Keratinocyte (primary cell): ENCODE measurements at regions not wholly inside any gene's neighbourhood (a gene's known extent, or its start where the extent isn't known, plus 50 kb on each side); places are given as distances from the start of the nearest gene placed in this dataset.
A peak's percentile ranks its signal among the peaks of the same experiment; 100 is the strongest.

Experiments used
- DNase-seq: peaks from one replicate; pipeline ENCODE4 v3.0.0-alpha.2; 2011; ENCODE audit warnings: low read depth, missing footprints, low spot score
- FAIRE-seq: peaks from 2 replicates; lab custom pipeline; 2011; peaks lifted over from hg19 to GRCh38; lab: Jason Lieb, UNC
- H2AFZ ChIP-seq: 2 replicates; pipeline ENCODE4 v1.6.0; 2012; ENCODE audit warnings: low read length, control low read depth, inconsistent platforms; ENCODE audit not compliant: control insufficient read depth
- H3K27ac ChIP-seq: 2 replicates; pipeline ENCODE4 v1.5.1; 2011; ENCODE audit warnings: low read length; ENCODE audit not compliant: control insufficient read depth, insufficient read depth
- H3K27me3 ChIP-seq: 3 replicates; pipeline ENCODE4 v1.6.0; 2011; ENCODE audit warnings: low read length; ENCODE audit not compliant: control insufficient read depth, insufficient read depth; ENCODE audit errors: extremely low read depth
- H3K36me3 ChIP-seq, 2 experiments: 2 replicates in 1 of 2; 3 replicates in 1 of 2; pipeline ENCODE4 v1.5.1; 2011; ENCODE audit warnings: low read length in 2 of 2, mild to moderate bottlenecking in 1 of 2; ENCODE audit not compliant: control insufficient read depth in 2 of 2, insufficient read depth in 2 of 2; ENCODE audit errors: extremely low read depth in 1 of 2
- H3K4me1 ChIP-seq: 3 replicates; pipeline ENCODE4 v1.5.1; 2011; ENCODE audit warnings: low read length; ENCODE audit not compliant: control insufficient read depth, insufficient read depth; ENCODE audit errors: extremely low read depth
- H3K4me2 ChIP-seq: 3 replicates; pipeline ENCODE4 v1.6.0; 2011; ENCODE audit warnings: low read depth, low read length; ENCODE audit not compliant: control insufficient read depth, insufficient read depth; ENCODE audit errors: extremely low read depth
- H3K4me3 ChIP-seq, 3 experiments: fragments of 200-600 bp in 1 of 3; sonication (generic) in 1 of 3; 2 replicates in 2 of 3; 3 replicates in 1 of 3; pipeline ENCODE4 v1.5.1; 2011 to 2016; ENCODE audit warnings: low read length in 3 of 3, mild to moderate bottlenecking in 3 of 3, control low read depth in 2 of 3, inconsistent platforms in 1 of 3, low read depth in 1 of 3, mixed read lengths in 1 of 3, mixed run types in 1 of 3, moderate library complexity in 1 of 3; ENCODE audit not compliant: control insufficient read depth in 2 of 3, insufficient read depth in 2 of 3; ENCODE audit errors: extremely low read depth in 1 of 3
- H3K79me2 ChIP-seq: 2 replicates; pipeline ENCODE4 v1.6.0; 2012; ENCODE audit warnings: low read length; ENCODE audit not compliant: control insufficient read depth, insufficient read depth
- H3K9ac ChIP-seq: 3 replicates; pipeline ENCODE4 v1.6.0; 2011; ENCODE audit warnings: low read length; ENCODE audit not compliant: control insufficient read depth, insufficient read depth; ENCODE audit errors: extremely low read depth
- H3K9me1 ChIP-seq: 3 replicates; pipeline ENCODE4 v1.6.0; 2011; ENCODE audit warnings: low read length; ENCODE audit not compliant: control insufficient read depth, insufficient read depth; ENCODE audit errors: extremely low read depth
- H3K9me3 ChIP-seq: 2 replicates; pipeline ENCODE4 v1.5.1; 2012; ENCODE audit warnings: low read depth, low read length; ENCODE audit not compliant: control insufficient read depth
- H4K20me1 ChIP-seq: 3 replicates; pipeline ENCODE4 v1.6.0; 2011; ENCODE audit warnings: low read length; ENCODE audit not compliant: control insufficient read depth, insufficient read depth; ENCODE audit errors: extremely low read depth
- CTCF ChIP-seq, 3 experiments: IDR thresholded peaks in 1 of 3; conservative IDR thresholded peaks in 1 of 3; optimal IDR thresholded peaks in 1 of 3; 2 replicates in 2 of 3; 3 replicates in 1 of 3; pipeline versions ENCODE3 to v1.5.1; 2011; ENCODE audit warnings: low read length in 3 of 3, mild to moderate bottlenecking in 3 of 3, moderate library complexity in 2 of 3, control low read depth in 1 of 3, inconsistent platforms in 1 of 3; ENCODE audit not compliant: insufficient read depth in 2 of 3; ENCODE audit errors: extremely low read depth in 1 of 3
- EZH2 ChIP-seq: IDR thresholded peaks from one replicate; pipeline ENCODE4 v1.6.1; 2012; ENCODE audit warnings: inconsistent platforms, mild to moderate bottlenecking, low read length, moderate library complexity
- dilution Hi-C: fragments of 300-500 bp; cut with MboI; formaldehyde crosslinking; loops from one replicate; pipeline ENCODE4 v1.7.0; 2020; ENCODE audit warnings: low sequenced_read_pairs; ENCODE audit not compliant: extremely low pct_ligation_motif_present

GRCh38 chr6:55666037-55666436, 87.0 kb upstream of the HMGCLL1 start:
- TF ChIP-seq EZH2 = no peak
- TF ChIP-seq CTCF (optimal IDR thresholded peaks at IDR 0.05 in 1 of 3, IDR thresholded peaks at IDR 0.05 in 1 of 3, conservative IDR thresholded peaks at IDR 0.05 in 1 of 3; ENCODE audit: extremely low read depth in 1 of 3, insufficient read depth in 2 of 3, low read length in 3 of 3) = no peak
- no peak for FAIRE-seq
- H3K36me3 ChIP-seq = no peaks in the 10 kb centered on the region

DNA sequence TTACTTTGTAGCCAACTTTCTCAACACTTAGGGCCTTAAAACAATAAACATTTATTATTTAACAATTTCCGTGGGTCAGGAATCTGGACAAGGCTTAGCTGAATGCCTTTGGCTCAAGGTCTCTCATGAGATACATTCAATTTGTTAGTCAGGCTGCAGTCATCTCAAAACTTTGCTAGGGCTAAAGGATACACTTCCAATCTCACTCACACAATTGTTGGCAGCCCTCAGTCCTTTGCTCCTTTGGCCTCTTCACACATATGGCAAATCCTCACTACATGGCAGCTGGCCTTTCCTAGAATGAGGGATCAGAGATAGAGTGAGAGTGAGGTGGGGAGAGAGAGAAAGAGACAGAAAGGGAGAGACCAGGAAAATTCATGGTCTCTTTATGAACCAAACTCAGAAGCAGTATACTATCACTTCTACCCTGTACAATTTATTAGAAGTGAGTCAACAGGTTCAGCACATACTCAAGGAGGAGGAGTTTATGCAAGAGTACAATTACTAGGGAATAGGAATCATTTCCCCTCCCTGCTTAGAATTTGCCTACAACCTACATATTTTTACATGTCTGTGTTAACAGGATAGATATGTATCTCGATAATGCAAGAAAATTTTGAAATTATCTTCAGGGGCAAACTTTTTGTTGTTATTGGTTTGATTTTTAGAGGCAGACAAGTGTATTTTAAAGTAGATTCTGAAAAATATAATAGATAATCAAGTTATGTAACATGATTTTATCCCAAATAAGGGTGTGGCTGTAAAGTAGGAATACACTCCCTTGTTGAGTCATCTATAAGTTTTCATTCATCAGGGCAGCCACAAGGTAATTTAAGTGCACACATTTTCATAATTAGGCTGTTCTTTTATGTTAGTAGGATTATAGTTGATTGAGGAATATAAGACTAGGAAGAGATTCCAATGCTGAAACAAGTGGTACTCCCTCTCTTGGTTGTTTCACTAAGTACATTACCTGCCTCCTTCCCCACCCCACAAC, 85.9 kb upstream of the HMGCLL1 start:
- Histone ChIP-seq H3K27me3 (no peaks in the 10 kb centered on the region), H3K4me3 (no peak overlapping the region), H3K4me1 (peaks cover 4% of the 10 kb centered on the region), H3K9me3 (no peaks in the 10 kb centered on the region), H3K9ac (no peak overlapping the region), H3K36me3 (no peaks in the 10 kb centered on the region), H3K79me2 (no peaks in the 10 kb centered on the region), H2AFZ (peak overlapping the region; percentile 56), H3K9me1 (no peaks in the 10 kb centered on the region), H3K4me2 (no peak overlapping the region), H4K20me1 (no peaks in the 10 kb centered on the region), H3K27ac (no peak overlapping the region)
- dilution Hi-C loops = no loop called here
- no peak for FAIRE-seq
- no peak for DNase-seq
- TF ChIP-seq EZH2 = no peak
- no peak for TF ChIP-seq CTCF (optimal IDR thresholded peaks at IDR 0.05 in 1 of 3, IDR thresholded peaks at IDR 0.05 in 1 of 3, conservative IDR thresholded peaks at IDR 0.05 in 1 of 3; ENCODE audit: extremely low read depth in 1 of 3, insufficient read depth in 2 of 3, low read length in 3 of 3)

More at GRCh38 chr6:55666037-55666436, 87.0 kb upstream of the HMGCLL1 start:
- Histone ChIP-seq H3K9me3 (no peaks in the 10 kb centered on the region), H3K4me2 (no peak overlapping the region), H3K4me1 (peaks cover 4% of the 10 kb centered on the region), H3K9ac (no peak overlapping the region), H3K27me3 (no peaks in the 10 kb centered on the region), H3K79me2 (no peaks in the 10 kb centered on the region), H4K20me1 (no peaks in the 10 kb centered on the region), H3K4me3 (no peak overlapping the region), H3K27ac (no peak overlapping the region), H2AFZ (no peak overlapping the region), H3K9me1 (no peaks in the 10 kb centered on the region)
- no peak for DNase-seq
- dilution Hi-C loops = no loop called here
